Testis (tissue), 2 donors: ENCODE measurements at regions not wholly inside any gene's neighbourhood (a gene's known extent, or its start where the extent isn't known, plus 50 kb on each side); places are given as distances from the start of the nearest gene placed in this dataset.
A peak's percentile ranks its signal among the peaks of the same experiment; 100 is the strongest.

Experiments
- DNase-seq: peaks from one replicate; pipeline ENCODE4 v3.0.0-alpha.2; 2019
- H3K27ac ChIP-seq, 2 donors: fragments of 200-600 bp; sonication (generic); one replicate each; pipeline ENCODE4 v1.5.1; 2019
- H3K27me3 ChIP-seq: fragments of 200-600 bp; sonication (generic); one replicate; pipeline ENCODE4 v1.5.1; 2019
- H3K36me3 ChIP-seq: fragments of 200-600 bp; sonication (generic); one replicate; pipeline ENCODE4 v1.5.1; 2017; ENCODE audit warnings: low read depth; ENCODE audit errors: missing control alignments
- H3K4me1 ChIP-seq: fragments of 200-600 bp; sonication (generic); one replicate; pipeline ENCODE4 v1.5.1; 2019
- H3K4me3 ChIP-seq, 2 donors: fragments of 200-600 bp; sonication (generic); one replicate each; pipeline ENCODE4 v1.5.1; 2017 to 2019
- H3K9me3 ChIP-seq: fragments of 200-600 bp; sonication (generic); one replicate; pipeline ENCODE4 v1.5.1; 2017
- CTCF ChIP-seq, 3 experiments: fragments of 450-650 bp in 2 of 3; fragments of 200-600 bp in 1 of 3; sonication (generic) in 1 of 3; IDR thresholded peaks; one replicate each; pipeline ENCODE4 v1.5.1; 2016 to 2019; ENCODE audit warnings: antibody characterized with exemption in 3 of 3, mild to moderate bottlenecking in 2 of 3, moderate library complexity in 1 of 3
- POLR2A ChIP-seq: fragments of 450-650 bp; IDR thresholded peaks from one replicate; pipeline ENCODE4 v1.6.1; 2017; ENCODE audit warnings: antibody characterized with exemption, mild to moderate bottlenecking, moderate library complexity
- WGBS, 2 donors: methylation state at CpG; one replicate each; pipeline ENCODE4 v1.1.5; 2018; 5-methylcytosine and 5-hydroxymethylcytosine counted together
- intact Hi-C: fragments of 100-400 bp; cut with DNase I; formaldehyde crosslinking; loops from one replicate; pipeline ENCODE4 v1.15.1; 2023; ENCODE audit warnings: low total_unique reads

- intact Hi-C loops: no loop called here
- 92 to 93% methylated on average over 3 of the region's 3 CpGs for WGBS, 2 donors
These were observed 1224.8 kb downstream of the SLITRK1 start for GRCh38 chr13:82657471-82657870.

GRCh38 chr13:82654861-82655855, 1227.1 kb downstream of the SLITRK1 start:
- Histone ChIP-seq H3K27me3 (no peaks in the 10 kb centered on the region), H3K4me1 (no peaks in the 10 kb centered on the region), H3K27ac (no peak overlapping the region), H3K9me3 (no peaks in the 10 kb centered on the region), H3K4me3 (peak overlapping the region in 1 of 2 donors; percentile 11), H3K36me3 (no peaks in the 10 kb centered on the region)
- WGBS, 2 donors: 54 to 76% methylated on average over 16 of the region's 16 CpGs
- no peak for DNase-seq
- TF ChIP-seq POLR2A: no peak
- TF ChIP-seq CTCF (IDR thresholded peaks at IDR 0.05): no peak
- intact Hi-C loops: no loop called here

More at GRCh38 chr13:82657471-82657870, 1224.8 kb downstream of the SLITRK1 start:
- no peaks in the 10 kb centered on the region for H3K9me3 ChIP-seq
- H3K36me3 ChIP-seq: no peaks in the 10 kb centered on the region
- no peak overlapping the region for H3K4me3 ChIP-seq
- TF ChIP-seq POLR2A (no peak), CTCF (IDR thresholded peaks at IDR 0.05) (no peak)
- no peaks in the 10 kb centered on the region for H3K27me3 ChIP-seq
- no peak for DNase-seq
- H3K27ac ChIP-seq: no peak overlapping the region
- H3K4me1 ChIP-seq: no peaks in the 10 kb centered on the region

- Histone ChIP-seq H3K27ac (no peak overlapping the region), H3K9me3 (no peaks in the 10 kb centered on the region), H3K36me3 (no peaks in the 10 kb centered on the region), H3K27me3 (no peaks in the 10 kb centered on the region), H3K4me3 (no peak overlapping the region), H3K4me1 (no peaks in the 10 kb centered on the region)
- no peak for DNase-seq
- intact Hi-C loops: no loop called here
- 88 to 95% methylated on average over 1 of the region's 1 CpG for WGBS, 2 donors
- TF ChIP-seq CTCF (IDR thresholded peaks at IDR 0.05): no peak
- no peak for TF ChIP-seq POLR2A
These were observed 1228.1 kb downstream of the SLITRK1 start for GRCh38 chr13:82654143-82654542.

- DNase-seq: no peak
- H3K27ac ChIP-seq: no peak overlapping the region
- WGBS, 2 donors: 86 to 100% methylated on average over 1 of the region's 1 CpG
- H3K9me3 ChIP-seq: no peaks in the 10 kb centered on the region
- no peaks in the 10 kb centered on the region for H3K36me3 ChIP-seq
- H3K4me1 ChIP-seq: no peaks in the 10 kb centered on the region
- no peak for TF ChIP-seq POLR2A
- TF ChIP-seq CTCF (IDR thresholded peaks at IDR 0.05): no peak
- H3K27me3 ChIP-seq: no peaks in the 10 kb centered on the region
- intact Hi-C loops: no loop called here
- H3K4me3 ChIP-seq: no peak overlapping the region
These were observed 1234.7 kb downstream of the SLITRK1 start for GRCh38 chr13:82647540-82647939.
